GM21825 (cell line): ENCODE measurements at regions not wholly inside any gene's neighbourhood (a gene's known extent, or its start where the extent isn't known, plus 50 kb on each side); places are given as distances from the start of the nearest gene placed in this dataset.
A peak's percentile ranks its signal among the peaks of the same experiment; 100 is the strongest.

ENCODE experiments used
- ATAC-seq: cut with Tn5 transposase; IDR thresholded peaks from one replicate; pipeline ENCODE4 v1.9.1; 2021; ENCODE audit warnings: mild to moderate bottlenecking, moderate library complexity; ENCODE audit not compliant: unreplicated experiment

GRCh38 chr15:31455499-31455898 is 128.9 kb downstream of the KLF13 start:
- no peak for ATAC-seq

DNA sequence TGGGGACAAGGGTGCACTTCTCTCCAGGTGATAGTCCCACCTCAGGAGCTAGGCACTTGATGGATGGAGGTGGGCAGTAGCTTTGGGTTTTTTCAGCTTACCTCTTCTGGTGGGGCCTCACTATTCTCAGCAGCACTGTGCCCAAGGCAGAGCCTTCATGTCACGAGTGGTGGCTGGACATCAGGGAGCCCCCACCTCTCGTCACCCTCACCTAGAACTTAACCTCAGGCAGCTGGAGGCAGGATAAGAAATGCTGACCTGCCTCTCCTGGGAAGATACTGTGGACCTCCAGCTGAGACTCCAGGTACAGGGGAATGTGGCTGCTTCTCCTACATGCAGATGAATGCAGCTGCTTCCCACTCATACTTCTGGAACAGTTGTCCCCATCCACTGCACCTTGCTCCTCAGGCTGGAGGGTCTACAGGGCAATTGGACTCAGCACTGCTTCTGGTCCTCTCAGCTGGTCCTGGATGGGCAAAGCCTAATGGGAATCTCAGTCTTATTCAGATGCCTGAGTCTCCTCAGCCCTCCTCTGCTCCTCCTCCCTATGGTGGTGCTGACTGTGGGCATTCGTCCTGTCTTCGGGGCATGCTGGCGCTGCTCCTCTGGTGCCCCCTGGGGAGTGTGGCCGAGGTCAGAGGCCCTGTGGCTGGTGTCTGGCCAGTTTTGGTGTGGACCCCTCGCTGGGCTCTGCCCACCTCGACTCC is 129.9 kb downstream of the KLF13 start:
- no peak for ATAC-seq

GRCh38 chr15:31457161-31457560 is 130.5 kb downstream of the KLF13 start:
- ATAC-seq, result no peak

DNA sequence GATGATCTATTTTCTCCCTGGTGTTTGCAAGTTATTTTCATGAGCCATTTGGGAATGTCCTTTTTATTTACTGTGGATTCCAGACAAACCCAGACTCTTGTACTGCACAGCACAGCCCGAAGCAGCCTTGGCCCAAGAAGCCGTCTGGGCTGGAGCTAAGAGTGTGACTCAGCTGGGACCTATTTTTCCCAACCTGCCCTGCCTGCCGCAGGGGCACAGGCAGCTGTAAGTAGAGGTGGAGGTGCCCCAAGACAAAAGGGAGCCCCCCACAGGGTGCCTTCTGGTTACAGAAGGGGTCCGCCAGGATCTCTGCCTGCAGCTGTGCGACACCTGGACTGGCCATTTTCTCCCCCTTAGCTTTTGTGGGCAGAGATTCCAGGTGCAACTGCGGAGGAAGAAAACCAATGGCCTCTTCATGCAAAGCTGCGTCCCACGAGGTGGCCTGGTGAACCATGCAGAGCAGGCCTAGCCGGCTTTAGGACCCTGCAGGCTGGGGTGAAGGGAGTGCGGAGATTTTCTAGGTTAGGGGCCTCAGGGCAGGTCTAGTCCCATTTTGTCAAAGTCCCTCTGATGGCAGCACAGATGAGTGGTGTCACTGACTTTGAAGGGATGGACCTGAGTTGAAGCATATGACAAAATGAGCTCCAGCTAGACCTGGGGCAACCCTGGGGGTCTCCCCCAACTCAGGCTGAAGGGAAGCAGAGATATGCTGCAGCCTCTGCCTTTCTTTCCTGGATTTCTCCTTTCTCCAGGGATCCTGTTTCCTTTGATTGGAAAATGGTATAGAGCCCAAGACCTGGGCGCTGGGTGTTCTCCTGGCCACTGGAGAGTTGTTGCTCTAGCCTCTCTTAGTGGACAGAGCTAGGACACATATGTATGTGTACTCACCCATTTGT is 131.2 kb downstream of the KLF13 start:
- no peak for ATAC-seq

DNA sequence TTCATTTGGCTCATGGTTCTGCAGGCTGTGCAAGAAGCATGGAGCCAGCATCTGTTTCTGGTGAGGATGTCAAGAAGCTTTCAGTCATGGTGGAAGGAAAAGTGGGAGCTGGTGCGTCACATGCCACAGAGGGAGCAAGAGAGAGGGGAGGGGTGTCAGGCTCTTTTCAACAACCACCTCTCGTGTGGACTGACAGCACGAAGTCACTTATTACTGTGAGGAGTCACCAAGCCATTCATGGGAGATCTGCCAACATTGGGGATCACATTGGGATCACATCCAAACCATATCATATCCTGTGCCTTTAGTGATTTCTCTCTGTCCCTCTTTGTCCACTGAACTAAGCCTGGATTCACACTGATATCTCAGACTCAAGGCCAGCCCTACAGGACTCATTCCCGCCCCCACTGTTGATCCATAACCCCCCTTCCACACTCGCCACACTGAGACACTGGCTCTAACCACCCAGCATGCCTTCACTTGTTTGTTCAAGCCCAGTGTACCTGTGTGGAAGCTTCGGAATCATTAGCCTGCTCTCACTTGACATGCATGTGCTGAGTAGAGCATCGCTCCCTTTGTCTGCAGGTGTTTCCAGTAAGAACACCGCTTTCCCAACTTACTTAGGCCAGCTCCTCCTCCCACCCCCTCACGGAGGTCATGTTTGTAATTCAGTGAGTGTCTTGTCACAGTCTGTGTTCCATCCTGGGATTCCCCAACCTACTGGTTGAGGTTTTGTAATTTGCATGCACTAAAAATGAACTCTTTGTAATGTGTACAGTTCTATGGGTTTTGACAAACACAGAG is 132.2 kb downstream of the KLF13 start:
- ATAC-seq, result peak; percentile 91

- ATAC-seq, result no peak
These were observed 132.7 kb downstream of the KLF13 start for GRCh38 chr15:31459400-31459748.

DNA sequence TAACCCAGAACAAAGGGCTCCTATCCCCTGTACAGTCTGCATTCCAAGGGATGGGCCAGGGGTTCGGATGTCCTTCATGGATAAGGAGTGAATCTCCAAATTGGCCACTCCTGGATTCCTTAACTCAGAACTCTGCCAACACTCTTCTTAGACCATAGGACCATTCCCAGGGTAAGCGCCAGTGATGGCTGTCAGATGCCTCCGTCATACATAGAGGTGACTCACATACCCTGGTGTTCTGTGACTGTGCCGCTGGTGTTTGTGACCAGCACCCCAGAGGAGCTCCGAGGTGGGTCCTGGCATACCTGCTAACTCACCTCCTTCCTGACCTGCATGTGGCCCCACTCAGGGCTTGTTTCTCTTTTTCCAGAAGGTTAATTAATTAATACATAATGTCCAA is 134.7 kb downstream of the KLF13 start:
- no peak for ATAC-seq

- no peak for ATAC-seq
These were observed 135.4 kb downstream of the KLF13 start for GRCh38 chr15:31461911-31462480.

DNA sequence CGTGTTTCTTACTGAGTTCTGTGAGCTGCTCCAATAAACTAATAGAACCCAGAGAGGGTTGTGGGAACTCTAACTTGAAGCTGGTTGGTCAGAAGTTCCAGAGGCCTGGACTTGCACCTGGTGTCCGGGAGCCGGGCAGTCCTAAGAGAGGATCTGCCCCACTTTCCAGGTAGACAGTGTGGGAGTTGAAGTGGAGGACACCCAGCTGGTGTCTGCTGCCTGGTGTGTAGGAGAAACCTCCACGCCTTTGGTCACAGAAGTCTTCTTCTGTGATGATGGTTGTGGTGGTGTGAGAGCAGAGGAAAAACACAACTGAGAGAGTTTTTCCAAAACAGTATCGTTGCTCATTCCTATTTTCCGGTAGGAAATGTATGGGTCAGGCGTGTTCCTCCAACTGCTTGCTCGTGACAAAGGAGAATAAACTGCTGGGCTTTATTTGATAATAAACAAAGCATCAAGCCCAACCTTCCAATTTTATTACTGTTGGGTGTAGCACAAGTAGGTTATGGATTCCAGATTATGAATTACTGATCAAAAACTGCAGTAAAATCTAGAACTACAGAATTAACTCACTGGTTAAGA is 137.0 kb downstream of the KLF13 start:
- ATAC-seq, result no peak

- ATAC-seq, result no peak
These were observed 137.8 kb downstream of the KLF13 start for GRCh38 chr15:31464216-31465082.

- no peak for ATAC-seq
These were observed 138.7 kb downstream of the KLF13 start for GRCh38 chr15:31465083-31465955.

DNA sequence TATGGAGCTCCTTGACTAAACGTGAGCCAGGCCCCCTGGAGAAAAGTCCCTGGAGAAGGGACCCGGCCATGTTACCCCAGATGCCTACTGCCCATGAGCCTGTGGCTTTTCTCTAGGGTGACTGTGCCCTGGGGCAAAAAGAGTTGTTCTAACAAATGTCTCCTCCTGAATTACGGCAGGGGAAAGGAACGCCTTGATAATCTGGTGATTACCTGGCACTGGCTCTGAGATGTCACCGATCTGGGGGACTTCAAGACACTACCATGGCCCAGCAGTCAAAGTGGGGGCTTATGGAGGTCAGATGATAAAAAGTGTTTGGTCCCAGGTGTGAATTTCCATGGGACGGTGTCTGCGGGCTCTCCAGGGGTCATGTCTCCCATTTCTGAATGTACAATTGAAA is 140.7 kb downstream of the KLF13 start:
- ATAC-seq, result no peak

GRCh38 chr15:31468911-31469785 is 142.5 kb downstream of the KLF13 start:
- no peak for ATAC-seq

- no peak for ATAC-seq
These were observed 143.3 kb downstream of the KLF13 start for GRCh38 chr15:31469786-31470525.

GRCh38 chr15:31470756-31471155 is 144.1 kb downstream of the KLF13 start:
- ATAC-seq, result no peak

GRCh38 chr15:31471731-31472430 is 145.2 kb downstream of the KLF13 start:
- ATAC-seq, result no peak
